ENCODE measurements at regions not wholly inside any gene's neighbourhood (a gene's known extent, or its start where the extent isn't known, plus 50 kb on each side); places are given as distances from the start of the nearest gene placed in this dataset.

DNA sequence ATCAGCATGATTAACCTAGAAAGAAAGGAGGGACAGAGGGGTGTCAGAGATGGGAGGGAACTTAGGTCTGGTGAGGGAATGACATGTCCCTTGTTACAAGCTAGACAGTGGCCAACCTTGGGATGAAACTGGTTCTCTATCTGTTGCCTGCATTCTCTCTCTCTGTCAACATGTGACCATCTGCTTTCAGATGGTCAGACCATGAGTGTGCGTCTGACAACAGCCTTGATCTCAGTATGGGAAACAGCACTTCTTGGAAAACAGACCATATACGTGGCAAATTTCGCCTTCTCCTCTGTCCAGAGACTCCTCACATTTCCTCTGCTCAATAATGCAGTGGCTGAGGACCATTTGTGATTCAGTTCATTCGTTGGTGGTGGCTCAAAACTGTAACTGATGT lies 845.9 kb downstream of the TYW1 start:
- Histone ChIP-seq H4K20me1 (ENCODE audit: insufficient read depth, low read length) (no peaks in the 10 kb centered on the region), H3K36me3 (replicated peaks; ENCODE audit: insufficient read depth, low read length) (no peaks in the 10 kb centered on the region), H3F3A (ENCODE audit: insufficient read depth, low read length) (no peaks in the 10 kb centered on the region), H3K4me1 (ENCODE audit: low read length) (no peaks in the 10 kb centered on the region), H2AFZ (ENCODE audit: low read length) (no peak overlapping the region), H3K27ac (ENCODE audit: low read length) (no peak overlapping the region), H3K9me2 (replicated peaks; ENCODE audit: insufficient read depth, low read length) (no peaks in the 10 kb centered on the region), H3K9ac (ENCODE audit: low read length) (no peak overlapping the region), H3K4me2 (ENCODE audit: low read depth, low read length) (no peak overlapping the region), H3K4me3 (ENCODE audit: low read length) (no peak overlapping the region), H3K9me3 (replicated peaks; ENCODE audit: insufficient read depth, low read length) (no peaks in the 10 kb centered on the region), H3K79me2 (ENCODE audit: low read length) (no peaks in the 10 kb centered on the region), H3K27me3 (replicated peaks; ENCODE audit: insufficient read depth, low read length) (no peaks in the 10 kb centered on the region)
- DNase-seq: no peak
- no peak for TF ChIP-seq CTCF (IDR thresholded peaks at IDR 0.05; ENCODE audit: low read length)

DNA sequence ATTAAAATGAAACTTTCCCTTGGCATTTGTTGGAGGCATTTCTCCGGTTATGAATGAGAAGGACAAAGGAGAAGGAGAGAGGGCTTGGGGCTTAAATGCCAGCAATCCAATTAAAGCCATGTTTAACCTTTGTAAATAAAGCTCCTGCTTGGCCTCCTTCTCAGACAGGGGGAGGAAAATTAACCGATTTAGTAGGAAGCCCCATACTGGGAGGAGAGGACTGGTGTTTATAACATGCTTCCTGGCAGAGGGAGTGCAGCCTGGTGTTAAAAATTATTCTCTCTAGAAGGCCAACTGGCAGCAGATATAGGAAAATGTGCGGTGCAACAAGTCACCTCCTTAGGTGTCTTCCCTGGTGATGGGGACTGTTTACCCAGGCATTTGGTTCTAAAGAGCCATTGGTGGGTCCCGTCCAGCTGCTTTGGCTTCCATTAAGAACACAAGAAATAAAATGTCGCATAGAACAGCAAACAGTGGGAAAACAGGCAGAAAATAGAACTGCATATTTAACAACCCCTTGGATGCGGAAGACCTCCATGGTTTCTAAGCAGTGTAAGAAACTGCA lies 846.5 kb downstream of the TYW1 start:
- no peaks in the 10 kb centered on the region for H3K9me3 ChIP-seq (replicated peaks; ENCODE audit: insufficient read depth, low read length)
- no peaks in the 10 kb centered on the region for H3K27me3 ChIP-seq (replicated peaks; ENCODE audit: insufficient read depth, low read length)
- H3K36me3 ChIP-seq (replicated peaks; ENCODE audit: insufficient read depth, low read length): no peaks in the 10 kb centered on the region
- no peak overlapping the region for H3K27ac ChIP-seq (ENCODE audit: low read length)
- H3K79me2 ChIP-seq (ENCODE audit: low read length): no peaks in the 10 kb centered on the region
- H3F3A ChIP-seq (ENCODE audit: insufficient read depth, low read length): no peaks in the 10 kb centered on the region
- no peak for DNase-seq
- no peaks in the 10 kb centered on the region for H3K9me2 ChIP-seq (replicated peaks; ENCODE audit: insufficient read depth, low read length)
- no peak overlapping the region for H2AFZ ChIP-seq (ENCODE audit: low read length)
- no peak overlapping the region for H3K9ac ChIP-seq (ENCODE audit: low read length)
- H4K20me1 ChIP-seq (ENCODE audit: insufficient read depth, low read length): no peaks in the 10 kb centered on the region
- H3K4me3 ChIP-seq (ENCODE audit: low read length): no peak overlapping the region
- no peak overlapping the region for H3K4me2 ChIP-seq (ENCODE audit: low read depth, low read length)
- no peaks in the 10 kb centered on the region for H3K4me1 ChIP-seq (ENCODE audit: low read length)
- TF ChIP-seq EZH2phosphoT487 (IDR thresholded peaks at IDR 0.05; ENCODE audit: low read length): no peak
- no peak for TF ChIP-seq EZH2 (optimal IDR thresholded peaks at IDR 0.05; ENCODE audit: low read depth, low read length)
- TF ChIP-seq CTCF (IDR thresholded peaks at IDR 0.05; ENCODE audit: low read length): no peak

- TF ChIP-seq CTCF (IDR thresholded peaks at IDR 0.05; ENCODE audit: low read length): no peak
- Histone ChIP-seq H2AFZ (ENCODE audit: low read length) (no peak overlapping the region), H3K9me2 (replicated peaks; ENCODE audit: insufficient read depth, low read length) (no peaks in the 10 kb centered on the region), H3K4me1 (ENCODE audit: low read length) (no peaks in the 10 kb centered on the region), H3F3A (ENCODE audit: insufficient read depth, low read length) (no peaks in the 10 kb centered on the region), H3K27me3 (replicated peaks; ENCODE audit: insufficient read depth, low read length) (no peaks in the 10 kb centered on the region), H3K79me2 (ENCODE audit: low read length) (no peaks in the 10 kb centered on the region), H3K27ac (ENCODE audit: low read length) (no peak overlapping the region), H3K9ac (ENCODE audit: low read length) (no peak overlapping the region), H3K4me2 (ENCODE audit: low read depth, low read length) (no peak overlapping the region), H3K36me3 (replicated peaks; ENCODE audit: insufficient read depth, low read length) (no peaks in the 10 kb centered on the region), H4K20me1 (ENCODE audit: insufficient read depth, low read length) (no peaks in the 10 kb centered on the region), H3K9me3 (replicated peaks; ENCODE audit: insufficient read depth, low read length) (no peaks in the 10 kb centered on the region), H3K4me3 (ENCODE audit: low read length) (no peak overlapping the region)
- DNase-seq: no peak
Measured at GRCh38 chr7:67843615-67844014, 847.0 kb downstream of the TYW1 start.
